HCT116 (cell line): ENCODE measurements at regions not wholly inside any gene's neighbourhood (a gene's known extent, or its start where the extent isn't known, plus 50 kb on each side); places are given as distances from the start of the nearest gene placed in this dataset.

Experiments
- CEBPB ChIP-seq: IDR thresholded peaks from 2 replicates; pipeline ENCODE4 v1.6.1; 2012; ENCODE audit warnings: low read depth
- POLR2A ChIP-seq: IDR thresholded peaks from 2 replicates; pipeline ENCODE4 v1.7.0; 2011; ENCODE audit warnings: borderline replicate concordance; ENCODE audit not compliant: insufficient read depth, insufficient read length; ENCODE audit errors: extremely low read depth
- SRF ChIP-seq: IDR thresholded peaks from 2 replicates; pipeline ENCODE4 v1.6.1; 2012; ENCODE audit warnings: low read depth
- YY1 ChIP-seq: IDR thresholded peaks from 2 replicates; pipeline ENCODE4 v1.6.1; 2011; ENCODE audit warnings: low read length, low read depth, moderate library complexity, mild to moderate bottlenecking; ENCODE audit not compliant: insufficient replicate concordance; ENCODE audit errors: extremely low read depth
- TF ChIP-seq, protein P1 (sequence below): IDR thresholded peaks from 2 replicates; pipeline ENCODE4 v1.6.1; 2012
- TF ChIP-seq, protein P2 (sequence below), 3 experiments: fragments of 200-600 bp in 1 of 3; sonication (generic) in 1 of 3; IDR thresholded peaks in 2 of 3; conservative IDR thresholded peaks in 1 of 3; 2 replicates each; pipeline ENCODE4 v1.5.1; 2012 to 2017; ENCODE audit warnings: low read depth in 2 of 3, low read length in 2 of 3, antibody characterized with exemption in 1 of 3, borderline replicate concordance in 1 of 3, control low read depth in 1 of 3, mild to moderate bottlenecking in 1 of 3, mixed read lengths in 1 of 3, mixed run types in 1 of 3, moderate library complexity in 1 of 3; ENCODE audit not compliant: insufficient read depth in 1 of 3

DNA sequence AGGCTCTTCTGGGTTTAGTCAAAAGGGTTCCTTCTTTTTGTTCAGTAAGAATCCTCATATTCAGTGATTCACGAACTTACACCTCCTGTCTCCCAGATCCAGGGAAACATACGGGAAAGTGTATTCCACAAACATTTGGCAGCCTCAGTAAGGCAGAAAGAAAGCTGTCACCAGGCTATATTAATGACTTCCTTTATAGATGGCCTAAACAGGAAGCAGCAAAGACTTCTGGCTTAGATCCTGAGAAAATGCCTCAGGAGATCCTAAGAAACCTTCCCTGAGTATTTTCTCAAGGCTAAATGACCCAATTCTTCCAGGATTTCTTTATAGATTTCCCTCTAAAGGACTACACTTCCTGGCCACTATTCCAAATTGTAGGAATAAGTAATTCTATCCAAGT, 1995.5 kb upstream of the CELF4 start:
- TF ChIP-seq YY1 (no peak), CEBPB (no peak), SRF (no peak), POLR2A (no peak)
- TF ChIP-seq, protein P1, sequence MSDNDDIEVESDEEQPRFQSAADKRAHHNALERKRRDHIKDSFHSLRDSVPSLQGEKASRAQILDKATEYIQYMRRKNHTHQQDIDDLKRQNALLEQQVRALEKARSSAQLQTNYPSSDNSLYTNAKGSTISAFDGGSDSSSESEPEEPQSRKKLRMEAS = no peak
- TF ChIP-seq, protein P2, sequence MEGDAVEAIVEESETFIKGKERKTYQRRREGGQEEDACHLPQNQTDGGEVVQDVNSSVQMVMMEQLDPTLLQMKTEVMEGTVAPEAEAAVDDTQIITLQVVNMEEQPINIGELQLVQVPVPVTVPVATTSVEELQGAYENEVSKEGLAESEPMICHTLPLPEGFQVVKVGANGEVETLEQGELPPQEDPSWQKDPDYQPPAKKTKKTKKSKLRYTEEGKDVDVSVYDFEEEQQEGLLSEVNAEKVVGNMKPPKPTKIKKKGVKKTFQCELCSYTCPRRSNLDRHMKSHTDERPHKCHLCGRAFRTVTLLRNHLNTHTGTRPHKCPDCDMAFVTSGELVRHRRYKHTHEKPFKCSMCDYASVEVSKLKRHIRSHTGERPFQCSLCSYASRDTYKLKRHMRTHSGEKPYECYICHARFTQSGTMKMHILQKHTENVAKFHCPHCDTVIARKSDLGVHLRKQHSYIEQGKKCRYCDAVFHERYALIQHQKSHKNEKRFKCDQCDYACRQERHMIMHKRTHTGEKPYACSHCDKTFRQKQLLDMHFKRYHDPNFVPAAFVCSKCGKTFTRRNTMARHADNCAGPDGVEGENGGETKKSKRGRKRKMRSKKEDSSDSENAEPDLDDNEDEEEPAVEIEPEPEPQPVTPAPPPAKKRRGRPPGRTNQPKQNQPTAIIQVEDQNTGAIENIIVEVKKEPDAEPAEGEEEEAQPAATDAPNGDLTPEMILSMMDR (IDR thresholded peaks at IDR 0.05 in 2 of 3, conservative IDR thresholded peaks at IDR 0.05 in 1 of 3; ENCODE audit: borderline replicate concordance in 1 of 3, insufficient read depth in 1 of 3, low read depth in 2 of 3, low read length in 2 of 3) = no peak
